NB4 (cell line): ENCODE measurements at regions not wholly inside any gene's neighbourhood (a gene's known extent, or its start where the extent isn't known, plus 50 kb on each side); places are given as distances from the start of the nearest gene placed in this dataset.

Experiments used
- POLR2A ChIP-seq: IDR thresholded peaks from 2 replicates; pipeline ENCODE4 v1.6.1; 2011; ENCODE audit warnings: mild to moderate bottlenecking; ENCODE audit not compliant: insufficient read length; ENCODE audit errors: extremely low read depth
- TF ChIP-seq, protein P1 (sequence below): IDR thresholded peaks from one replicate; pipeline ENCODE4 v1.5.1; 2012; ENCODE audit warnings: low read depth, low read length

- TF ChIP-seq, protein P1, sequence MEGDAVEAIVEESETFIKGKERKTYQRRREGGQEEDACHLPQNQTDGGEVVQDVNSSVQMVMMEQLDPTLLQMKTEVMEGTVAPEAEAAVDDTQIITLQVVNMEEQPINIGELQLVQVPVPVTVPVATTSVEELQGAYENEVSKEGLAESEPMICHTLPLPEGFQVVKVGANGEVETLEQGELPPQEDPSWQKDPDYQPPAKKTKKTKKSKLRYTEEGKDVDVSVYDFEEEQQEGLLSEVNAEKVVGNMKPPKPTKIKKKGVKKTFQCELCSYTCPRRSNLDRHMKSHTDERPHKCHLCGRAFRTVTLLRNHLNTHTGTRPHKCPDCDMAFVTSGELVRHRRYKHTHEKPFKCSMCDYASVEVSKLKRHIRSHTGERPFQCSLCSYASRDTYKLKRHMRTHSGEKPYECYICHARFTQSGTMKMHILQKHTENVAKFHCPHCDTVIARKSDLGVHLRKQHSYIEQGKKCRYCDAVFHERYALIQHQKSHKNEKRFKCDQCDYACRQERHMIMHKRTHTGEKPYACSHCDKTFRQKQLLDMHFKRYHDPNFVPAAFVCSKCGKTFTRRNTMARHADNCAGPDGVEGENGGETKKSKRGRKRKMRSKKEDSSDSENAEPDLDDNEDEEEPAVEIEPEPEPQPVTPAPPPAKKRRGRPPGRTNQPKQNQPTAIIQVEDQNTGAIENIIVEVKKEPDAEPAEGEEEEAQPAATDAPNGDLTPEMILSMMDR: no peak
- TF ChIP-seq POLR2A: no peak
Measured at GRCh38 chr3:19702416-19703078, 231.5 kb downstream of the EFHB start.
